Parathyroid adenoma (tissue), 2 donors: ENCODE measurements at regions not wholly inside any gene's neighbourhood (a gene's known extent, or its start where the extent isn't known, plus 50 kb on each side); places are given as distances from the start of the nearest gene placed in this dataset.
A peak's percentile ranks its signal among the peaks of the same experiment; 100 is the strongest.

Experiments used
- H2AFZ ChIP-seq: fragments of 300-600 bp; sonication (generic); one replicate; pipeline ENCODE4 v1.7.0; 2017; ENCODE audit warnings: antibody characterized with exemption, mild to moderate bottlenecking
- H3K27ac ChIP-seq: fragments of 300-600 bp; sonication (generic); one replicate; pipeline ENCODE4 v1.7.0; 2017
- H3K27me3 ChIP-seq: fragments of 300-600 bp; sonication (generic); one replicate; pipeline ENCODE4 v1.7.0; 2017; ENCODE audit warnings: low read length; ENCODE audit not compliant: control insufficient read depth, insufficient read depth
- H3K36me3 ChIP-seq: fragments of 300-600 bp; sonication (generic); one replicate; pipeline ENCODE4 v1.7.0; 2017; ENCODE audit warnings: low read length; ENCODE audit not compliant: control insufficient read depth, insufficient read depth
- H3K4me1 ChIP-seq: fragments of 300-600 bp; sonication (generic); one replicate; pipeline ENCODE4 v1.7.0; 2017; ENCODE audit warnings: control low read depth
- H3K4me2 ChIP-seq: fragments of 300-600 bp; sonication (generic); one replicate; pipeline ENCODE4 v1.7.0; 2017; ENCODE audit warnings: low read length
- H3K4me3 ChIP-seq: fragments of 300-600 bp; sonication (generic); one replicate; pipeline ENCODE4 v1.7.0; 2017; ENCODE audit warnings: low read depth, low read length
- H3K79me2 ChIP-seq: fragments of 300-600 bp; sonication (generic); one replicate; pipeline ENCODE4 v1.7.0; 2017; ENCODE audit warnings: control low read depth
- H3K9ac ChIP-seq: fragments of 300-600 bp; sonication (generic); one replicate; pipeline ENCODE4 v1.7.0; 2017; ENCODE audit warnings: mild to moderate bottlenecking
- H3K9me3 ChIP-seq: fragments of 300-600 bp; sonication (generic); one replicate; pipeline ENCODE4 v1.7.0; 2017; ENCODE audit warnings: low read length; ENCODE audit not compliant: control insufficient read depth
- TF ChIP-seq, protein P1 (sequence below): fragments of 300-600 bp; sonication (generic); IDR thresholded peaks from one replicate; pipeline ENCODE4 v1.7.0; 2017; ENCODE audit warnings: antibody characterized with exemption, mild to moderate bottlenecking
- donor health status: primary hyperparathyroidism.

DNA sequence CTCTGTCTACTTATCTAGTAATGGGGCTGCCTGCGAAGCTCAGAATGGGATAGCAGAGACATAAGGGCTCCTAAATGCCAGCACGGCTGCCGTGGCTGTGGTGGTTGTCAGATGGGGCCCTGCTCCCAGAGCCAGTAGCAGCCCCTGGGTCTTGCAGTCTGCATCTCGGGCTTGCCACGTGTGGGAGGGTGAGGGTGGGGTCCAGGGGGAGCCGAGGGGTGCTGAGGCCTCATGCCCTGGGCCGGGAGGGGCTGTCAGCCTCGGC, 88.8 kb upstream of the GSE1 start:
- Histone ChIP-seq H3K4me2 (peak overlapping the region; percentile 49), H3K27ac (peak overlapping the region; percentile 77), H3K9me3 (no peaks in the 10 kb centered on the region), H3K9ac (no peak overlapping the region), H3K27me3 (no peaks in the 10 kb centered on the region), H3K36me3 (no peaks in the 10 kb centered on the region), H2AFZ (no peak overlapping the region), H3K79me2 (peaks cover 53% of the 10 kb centered on the region), H3K4me3 (no peak overlapping the region), H3K4me1 (peaks cover 77% of the 10 kb centered on the region)
- TF ChIP-seq, protein P1, sequence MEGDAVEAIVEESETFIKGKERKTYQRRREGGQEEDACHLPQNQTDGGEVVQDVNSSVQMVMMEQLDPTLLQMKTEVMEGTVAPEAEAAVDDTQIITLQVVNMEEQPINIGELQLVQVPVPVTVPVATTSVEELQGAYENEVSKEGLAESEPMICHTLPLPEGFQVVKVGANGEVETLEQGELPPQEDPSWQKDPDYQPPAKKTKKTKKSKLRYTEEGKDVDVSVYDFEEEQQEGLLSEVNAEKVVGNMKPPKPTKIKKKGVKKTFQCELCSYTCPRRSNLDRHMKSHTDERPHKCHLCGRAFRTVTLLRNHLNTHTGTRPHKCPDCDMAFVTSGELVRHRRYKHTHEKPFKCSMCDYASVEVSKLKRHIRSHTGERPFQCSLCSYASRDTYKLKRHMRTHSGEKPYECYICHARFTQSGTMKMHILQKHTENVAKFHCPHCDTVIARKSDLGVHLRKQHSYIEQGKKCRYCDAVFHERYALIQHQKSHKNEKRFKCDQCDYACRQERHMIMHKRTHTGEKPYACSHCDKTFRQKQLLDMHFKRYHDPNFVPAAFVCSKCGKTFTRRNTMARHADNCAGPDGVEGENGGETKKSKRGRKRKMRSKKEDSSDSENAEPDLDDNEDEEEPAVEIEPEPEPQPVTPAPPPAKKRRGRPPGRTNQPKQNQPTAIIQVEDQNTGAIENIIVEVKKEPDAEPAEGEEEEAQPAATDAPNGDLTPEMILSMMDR = no peak

DNA sequence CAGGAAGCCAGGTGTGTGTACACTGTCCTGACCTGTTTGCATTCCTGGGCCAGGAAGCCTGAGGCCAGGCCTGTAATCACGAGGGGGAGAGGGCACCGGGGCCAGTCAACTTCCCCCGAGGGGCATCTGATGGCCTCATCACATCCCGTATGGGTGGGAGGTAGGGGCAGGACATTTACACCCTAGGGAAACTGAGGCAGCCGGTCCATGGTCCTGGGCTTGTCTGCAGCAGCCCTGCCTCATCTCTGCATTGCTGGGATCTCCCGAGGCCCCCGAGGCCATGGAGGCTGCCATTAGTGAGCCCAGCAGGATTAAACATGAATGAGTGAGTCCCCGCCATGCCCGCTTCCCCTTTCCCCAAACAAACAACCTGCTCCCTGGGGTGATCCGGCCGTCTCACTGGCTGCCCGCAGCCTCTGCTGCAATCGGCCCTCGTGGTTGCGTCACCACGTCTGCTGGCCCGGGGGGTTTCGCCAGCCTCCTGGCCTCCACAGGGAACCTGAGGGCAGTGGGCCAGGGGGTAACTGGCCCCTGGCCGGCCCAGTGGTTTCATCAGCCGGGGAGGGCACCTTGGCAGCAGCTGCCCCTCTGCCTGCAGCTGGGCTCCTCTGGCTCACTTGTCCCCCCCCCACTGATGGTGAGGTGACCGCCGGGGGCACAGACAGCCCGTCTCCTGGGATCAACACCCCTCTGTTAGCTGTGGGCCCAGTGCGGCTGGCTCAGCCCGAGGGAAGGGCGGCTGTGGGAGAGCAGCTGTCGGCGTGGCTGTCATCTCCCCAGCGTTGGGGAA, 88.3 kb upstream of the GSE1 start:
- Histone ChIP-seq H3K27me3 (no peaks in the 10 kb centered on the region), H3K9ac (no peak overlapping the region), H3K79me2 (peaks cover 50% of the 10 kb centered on the region), H3K4me1 (peaks cover 75% of the 10 kb centered on the region), H3K4me2 (no peak overlapping the region), H3K9me3 (no peaks in the 10 kb centered on the region), H3K4me3 (no peak overlapping the region), H3K27ac (peak overlapping the region; percentile 77), H2AFZ (no peak overlapping the region), H3K36me3 (no peaks in the 10 kb centered on the region)
- TF ChIP-seq, protein P1 = no peak

DNA sequence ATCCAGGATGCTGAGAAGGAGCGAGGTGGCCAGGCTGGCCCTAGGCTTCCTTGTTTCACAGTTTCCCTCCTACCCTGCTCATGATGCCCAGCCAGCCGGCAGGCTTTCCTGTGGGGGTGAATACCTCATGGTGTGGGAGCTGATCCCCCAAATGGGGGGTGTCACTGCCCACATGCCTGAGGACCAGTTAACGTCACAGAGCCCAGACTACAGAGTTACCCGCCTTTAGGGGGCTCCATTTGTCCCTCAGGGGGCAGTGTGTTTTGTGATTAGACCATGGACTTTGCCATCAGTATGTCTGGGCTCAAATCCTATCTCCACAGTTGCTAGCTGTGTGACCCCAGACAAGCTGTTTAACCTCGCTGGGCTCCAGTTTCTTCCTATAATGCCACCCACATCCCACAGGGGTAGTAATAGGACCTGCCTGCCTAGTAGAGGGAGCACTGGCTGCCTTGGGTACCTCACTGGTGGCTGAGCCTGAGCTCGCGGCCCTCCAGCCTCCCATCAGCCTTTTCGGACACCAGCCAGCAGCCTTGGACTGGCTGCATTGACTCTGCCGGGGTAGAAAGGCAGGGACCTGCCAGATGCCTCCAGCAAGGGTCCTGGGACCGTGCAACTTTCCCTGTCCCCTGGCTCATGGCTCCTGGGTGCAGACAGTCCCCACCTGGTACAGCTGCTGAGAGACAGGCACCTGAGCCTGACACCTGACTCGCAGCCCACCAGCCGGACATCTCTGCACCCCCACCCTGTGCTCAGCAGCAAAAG, 87.5 kb upstream of the GSE1 start:
- H3K27ac ChIP-seq = peak overlapping the region; percentile 77
- H3K4me2 ChIP-seq = no peak overlapping the region
- no peak overlapping the region for H2AFZ ChIP-seq
- no peak overlapping the region for H3K9ac ChIP-seq
- H3K79me2 ChIP-seq = peaks cover 45% of the 10 kb centered on the region
- no peaks in the 10 kb centered on the region for H3K27me3 ChIP-seq
- H3K9me3 ChIP-seq = no peaks in the 10 kb centered on the region
- H3K4me1 ChIP-seq = peaks cover 70% of the 10 kb centered on the region
- H3K4me3 ChIP-seq = no peak overlapping the region
- TF ChIP-seq, protein P1 = no peak
- no peaks in the 10 kb centered on the region for H3K36me3 ChIP-seq

DNA sequence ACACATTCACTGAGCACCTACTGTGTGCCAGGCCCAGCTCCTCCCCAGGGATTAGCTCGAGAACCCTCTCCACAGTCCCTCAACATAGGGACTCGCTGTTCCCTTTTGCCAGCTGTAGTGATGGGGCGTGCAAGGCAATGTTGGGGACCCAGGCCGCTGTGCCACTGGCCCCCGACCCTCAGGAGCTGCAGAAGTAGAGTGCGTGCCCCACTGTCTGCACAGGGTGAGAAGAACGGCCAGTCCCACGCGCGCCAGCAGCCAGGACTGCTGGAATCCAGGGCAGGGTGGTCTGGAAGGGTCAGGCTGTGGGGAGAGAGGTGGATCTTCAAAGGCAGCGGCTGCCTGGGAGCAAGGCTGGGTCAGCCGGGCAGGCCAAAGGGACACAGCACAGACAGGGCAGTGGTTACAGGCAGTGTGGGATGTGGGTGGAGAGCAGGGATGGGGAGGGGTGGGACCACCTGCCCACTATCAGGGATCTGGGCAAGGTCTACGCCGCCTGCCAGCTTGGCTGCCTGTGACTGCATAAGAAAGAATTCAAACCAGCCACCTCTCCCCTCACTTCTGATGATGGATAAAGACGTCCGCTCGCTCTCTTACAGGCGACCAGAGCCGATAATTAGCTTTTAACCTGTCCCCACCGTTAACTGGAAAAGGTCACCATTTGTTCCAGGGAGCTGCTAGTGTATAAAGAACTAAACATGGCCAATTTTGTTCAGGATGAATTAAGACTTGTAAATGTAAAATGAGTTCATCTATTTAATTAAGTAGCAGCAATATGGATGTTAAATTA, 86.7 kb upstream of the GSE1 start:
- no peak overlapping the region for H3K27ac ChIP-seq
- TF ChIP-seq, protein P1 = no peak
- no peak overlapping the region for H3K9ac ChIP-seq
- H3K4me3 ChIP-seq = no peak overlapping the region
- peaks cover 65% of the 10 kb centered on the region for H3K4me1 ChIP-seq
- no peak overlapping the region for H3K4me2 ChIP-seq
- no peaks in the 10 kb centered on the region for H3K36me3 ChIP-seq
- H2AFZ ChIP-seq = no peak overlapping the region
- H3K79me2 ChIP-seq = peaks cover 50% of the 10 kb centered on the region
- no peaks in the 10 kb centered on the region for H3K27me3 ChIP-seq
- no peaks in the 10 kb centered on the region for H3K9me3 ChIP-seq
